Peyer's patch (tissue), 4 donors: ENCODE measurements at regions not wholly inside any gene's neighbourhood (a gene's known extent, or its start where the extent isn't known, plus 50 kb on each side); places are given as distances from the start of the nearest gene placed in this dataset.

ENCODE experiments used
- POLR2A ChIP-seq, 2 donors: fragments of 450-650 bp; IDR thresholded peaks; one replicate each; pipeline ENCODE4 v1.5.1; 2017; ENCODE audit warnings: antibody characterized with exemption in 2 of 2, mild to moderate bottlenecking in 2 of 2, moderate library complexity in 2 of 2
- TF ChIP-seq, protein P1 (sequence below), 6 experiments: fragments of 450-650 bp in 4 of 6; fragments of 200-600 bp in 2 of 6; sonication (generic) in 1 of 6; IDR thresholded peaks; one replicate each; pipeline ENCODE4 v1.5.1; 2017 to 2019; ENCODE audit warnings: antibody characterized with exemption in 6 of 6, mild to moderate bottlenecking in 3 of 6, moderate library complexity in 1 of 6

DNA sequence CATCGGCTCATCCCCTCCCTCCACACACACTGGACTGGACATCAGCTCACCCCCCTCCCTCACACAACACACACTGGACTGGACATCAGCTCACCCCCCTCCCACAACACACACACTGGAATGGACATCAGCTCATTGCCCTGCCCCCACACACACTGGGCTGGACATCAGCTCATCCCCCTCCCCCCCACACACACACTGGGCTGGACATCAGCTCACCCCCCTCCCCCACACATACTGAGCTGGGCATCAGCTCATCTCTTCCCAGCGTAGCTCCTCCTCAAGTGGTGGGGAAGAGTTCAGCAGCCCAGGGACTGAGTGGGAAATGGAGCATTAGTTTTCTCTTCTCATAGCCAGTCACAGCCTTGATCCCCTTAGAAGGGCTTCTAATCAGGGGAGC, 58.1 kb upstream of the WDR11 start:
- TF ChIP-seq, protein P1, sequence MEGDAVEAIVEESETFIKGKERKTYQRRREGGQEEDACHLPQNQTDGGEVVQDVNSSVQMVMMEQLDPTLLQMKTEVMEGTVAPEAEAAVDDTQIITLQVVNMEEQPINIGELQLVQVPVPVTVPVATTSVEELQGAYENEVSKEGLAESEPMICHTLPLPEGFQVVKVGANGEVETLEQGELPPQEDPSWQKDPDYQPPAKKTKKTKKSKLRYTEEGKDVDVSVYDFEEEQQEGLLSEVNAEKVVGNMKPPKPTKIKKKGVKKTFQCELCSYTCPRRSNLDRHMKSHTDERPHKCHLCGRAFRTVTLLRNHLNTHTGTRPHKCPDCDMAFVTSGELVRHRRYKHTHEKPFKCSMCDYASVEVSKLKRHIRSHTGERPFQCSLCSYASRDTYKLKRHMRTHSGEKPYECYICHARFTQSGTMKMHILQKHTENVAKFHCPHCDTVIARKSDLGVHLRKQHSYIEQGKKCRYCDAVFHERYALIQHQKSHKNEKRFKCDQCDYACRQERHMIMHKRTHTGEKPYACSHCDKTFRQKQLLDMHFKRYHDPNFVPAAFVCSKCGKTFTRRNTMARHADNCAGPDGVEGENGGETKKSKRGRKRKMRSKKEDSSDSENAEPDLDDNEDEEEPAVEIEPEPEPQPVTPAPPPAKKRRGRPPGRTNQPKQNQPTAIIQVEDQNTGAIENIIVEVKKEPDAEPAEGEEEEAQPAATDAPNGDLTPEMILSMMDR (IDR thresholded peaks at IDR 0.05): no peak
- no peak for TF ChIP-seq POLR2A (IDR thresholded peaks at IDR 0.05)
